ENCODE measurements at regions not wholly inside any gene's neighbourhood (a gene's known extent, or its start where the extent isn't known, plus 50 kb on each side); places are given as distances from the start of the nearest gene placed in this dataset.

DNA sequence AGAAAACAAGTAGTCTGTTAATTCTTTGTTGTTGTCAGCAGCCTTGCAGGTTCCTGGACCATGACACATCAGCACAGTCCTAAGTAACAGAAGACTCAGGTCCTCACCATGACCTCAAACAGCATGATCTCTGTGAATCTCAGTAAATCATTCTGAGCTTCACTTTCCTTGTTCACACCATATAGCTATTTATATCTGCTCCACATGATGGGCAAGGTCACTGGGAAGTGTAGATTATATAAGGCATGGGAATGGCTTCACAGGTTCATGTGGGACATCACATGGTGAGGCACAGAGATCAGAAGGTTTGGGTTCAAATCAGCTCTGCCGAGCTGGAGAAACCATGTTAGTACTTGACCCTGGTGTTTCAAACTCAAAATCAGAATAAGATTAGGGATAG is 245.4 kb upstream of the SPTLC3 start:
- Histone ChIP-seq H3K4me3 (replicated peaks in 1 of 3; ENCODE audit: insufficient read depth in 1 of 3, low read depth in 1 of 3, low read length in 3 of 3) (no peak overlapping the region), H4K20me1 (replicated peaks; ENCODE audit: control insufficient read depth, extremely low read depth, insufficient read depth, low read length) (no peaks in the 10 kb centered on the region), H3K27ac (ENCODE audit: insufficient read depth, low read depth, low read length) (no peak overlapping the region), H3K79me2 (ENCODE audit: control insufficient read depth, insufficient read depth, low read length) (no peaks in the 10 kb centered on the region), H3K4me2 (ENCODE audit: insufficient read depth, low read length) (no peak overlapping the region), H3K36me3 (ENCODE audit: control insufficient read depth in 2 of 2, extremely low read depth in 1 of 2, insufficient read depth in 2 of 2, low read length in 2 of 2) (no peaks in the 10 kb centered on the region), H3K9me1 (replicated peaks; ENCODE audit: control insufficient read depth, extremely low read depth, insufficient read depth, low read length) (no peaks in the 10 kb centered on the region), H3K4me1 (ENCODE audit: control insufficient read depth, extremely low read depth, insufficient read depth, low read length) (no peaks in the 10 kb centered on the region), H3K27me3 (ENCODE audit: control insufficient read depth in 2 of 2, insufficient read depth in 2 of 2, low read length in 2 of 2) (no peaks in the 10 kb centered on the region), H2AFZ (ENCODE audit: low read depth, low read length) (no peak overlapping the region), H3K9me3 (replicated peaks; ENCODE audit: control insufficient read depth, insufficient read depth, low read length) (no peaks in the 10 kb centered on the region), H3K9ac (replicated peaks; ENCODE audit: extremely low read depth, insufficient read depth, low read length) (no peak overlapping the region)
- BruUV-seq (replicated peaks) = no TSS peak
- DNase-seq (ENCODE audit: low read depth, low spot score) (no peak), FAIRE-seq (no peak)
- dilution Hi-C loops (cut with MboI; ENCODE audit: extremely low pct_ligation_motif_present, low sequenced_read_pairs) = no loop called here
- no peak for TF ChIP-seq POLR2A (IDR thresholded peaks at IDR 0.05; ENCODE audit: low read depth, low read length)
- no peak for TF ChIP-seq MYC (IDR thresholded peaks at IDR 0.05; ENCODE audit: low read depth, low read length)
- TF ChIP-seq EZH2 (IDR thresholded peaks at IDR 0.05; ENCODE audit: borderline replicate concordance, low read depth, low read length, severe bottlenecking) = no peak
- TF ChIP-seq, protein P1, sequence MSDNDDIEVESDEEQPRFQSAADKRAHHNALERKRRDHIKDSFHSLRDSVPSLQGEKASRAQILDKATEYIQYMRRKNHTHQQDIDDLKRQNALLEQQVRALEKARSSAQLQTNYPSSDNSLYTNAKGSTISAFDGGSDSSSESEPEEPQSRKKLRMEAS (IDR thresholded peaks at IDR 0.05; ENCODE audit: insufficient read depth, insufficient read length) = no peak
- no peak for TF ChIP-seq POLR2AphosphoS5 (IDR thresholded peaks at IDR 0.05; ENCODE audit: insufficient read depth, low read depth, low read length)
- TF ChIP-seq JUN (IDR thresholded peaks at IDR 0.05; ENCODE audit: borderline replicate concordance, insufficient read depth, insufficient read length, low read depth) = no peak
- no peak for TF ChIP-seq CTCF (IDR thresholded peaks at IDR 0.05; ENCODE audit: extremely low read depth in 1 of 2, insufficient read depth in 1 of 2, low read depth in 1 of 2, low read length in 2 of 2)
- POLR2A ChIA-PET = no interaction called here
- CTCF ChIA-PET = no interaction called here
- intact Hi-C loops (cut with micrococcal nuclease) = no loop called here

DNA sequence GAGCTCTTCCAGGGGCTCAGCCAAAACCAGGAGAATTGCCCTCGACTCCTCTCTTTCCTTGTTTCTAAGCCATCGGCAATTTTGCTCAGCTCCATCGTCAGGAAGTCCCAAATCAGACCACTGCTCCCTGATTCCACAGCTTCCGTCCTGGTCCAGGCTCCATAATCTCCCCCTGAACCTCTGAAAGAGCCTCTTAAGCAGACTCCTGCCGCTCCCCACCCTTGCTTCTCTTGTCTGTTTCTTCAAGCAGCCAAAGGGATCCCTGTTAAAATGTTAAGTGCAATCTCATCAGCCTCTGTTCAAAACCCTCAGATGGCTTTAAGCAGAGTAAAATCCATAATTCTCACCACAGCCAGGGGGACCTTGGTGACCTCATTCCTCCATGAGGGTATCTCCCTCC is 244.7 kb upstream of the SPTLC3 start:
- no peaks in the 10 kb centered on the region for H3K9me3 ChIP-seq (replicated peaks; ENCODE audit: control insufficient read depth, insufficient read depth, low read length)
- H3K27ac ChIP-seq (ENCODE audit: insufficient read depth, low read depth, low read length) = no peak overlapping the region
- no peak overlapping the region for H3K4me3 ChIP-seq (replicated peaks in 1 of 3; ENCODE audit: insufficient read depth in 1 of 3, low read depth in 1 of 3, low read length in 3 of 3)
- dilution Hi-C loops (cut with MboI; ENCODE audit: extremely low pct_ligation_motif_present, low sequenced_read_pairs) = no loop called here
- H3K36me3 ChIP-seq (ENCODE audit: control insufficient read depth in 2 of 2, extremely low read depth in 1 of 2, insufficient read depth in 2 of 2, low read length in 2 of 2) = no peaks in the 10 kb centered on the region
- TF ChIP-seq FOS (IDR thresholded peaks at IDR 0.05; ENCODE audit: borderline replicate concordance, insufficient read depth, low read length) = no peak
- TF ChIP-seq JUN (IDR thresholded peaks at IDR 0.05; ENCODE audit: borderline replicate concordance, insufficient read depth, insufficient read length, low read depth) = no peak
- TF ChIP-seq POLR2AphosphoS5 (IDR thresholded peaks at IDR 0.05; ENCODE audit: insufficient read depth, low read depth, low read length) = no peak
- no peak for TF ChIP-seq EZH2 (IDR thresholded peaks at IDR 0.05; ENCODE audit: borderline replicate concordance, low read depth, low read length, severe bottlenecking)
- TF ChIP-seq GATA2 (IDR thresholded peaks at IDR 0.05; ENCODE audit: insufficient read depth, insufficient read length, low read depth, low read length) = no peak
- TF ChIP-seq CTCF (IDR thresholded peaks at IDR 0.05; ENCODE audit: extremely low read depth in 1 of 2, insufficient read depth in 1 of 2, low read depth in 1 of 2, low read length in 2 of 2) = no peak
- no peak for TF ChIP-seq POLR2A (IDR thresholded peaks at IDR 0.05; ENCODE audit: low read depth, low read length)
- TF ChIP-seq, protein P1 (IDR thresholded peaks at IDR 0.05; ENCODE audit: insufficient read depth, insufficient read length) = no peak
- no peak for TF ChIP-seq MYC (IDR thresholded peaks at IDR 0.05; ENCODE audit: low read depth, low read length)
- no peak overlapping the region for H2AFZ ChIP-seq (ENCODE audit: low read depth, low read length)
- FAIRE-seq (no peak), DNase-seq (ENCODE audit: low read depth, low spot score) (no peak)
- no peak overlapping the region for H3K9ac ChIP-seq (replicated peaks; ENCODE audit: extremely low read depth, insufficient read depth, low read length)
- BruUV-seq (replicated peaks) = no TSS peak
- ChIA-PET POLR2A (no interaction called here), CTCF (no interaction called here)
- intact Hi-C loops (cut with micrococcal nuclease) = no loop called here
- no peaks in the 10 kb centered on the region for H3K4me1 ChIP-seq (ENCODE audit: control insufficient read depth, extremely low read depth, insufficient read depth, low read length)
- H3K9me1 ChIP-seq (replicated peaks; ENCODE audit: control insufficient read depth, extremely low read depth, insufficient read depth, low read length) = no peaks in the 10 kb centered on the region
- H4K20me1 ChIP-seq (replicated peaks; ENCODE audit: control insufficient read depth, extremely low read depth, insufficient read depth, low read length) = no peaks in the 10 kb centered on the region
- no peaks in the 10 kb centered on the region for H3K27me3 ChIP-seq (ENCODE audit: control insufficient read depth in 2 of 2, insufficient read depth in 2 of 2, low read length in 2 of 2)
- no peak overlapping the region for H3K4me2 ChIP-seq (ENCODE audit: insufficient read depth, low read length)
- no peaks in the 10 kb centered on the region for H3K79me2 ChIP-seq (ENCODE audit: control insufficient read depth, insufficient read depth, low read length)
